Fibroblast of villous mesenchyme (primary cell): ENCODE measurements at regions not wholly inside any gene's neighbourhood (a gene's known extent, or its start where the extent isn't known, plus 50 kb on each side); places are given as distances from the start of the nearest gene placed in this dataset.
A peak's percentile ranks its signal among the peaks of the same experiment; 100 is the strongest.

Experiments
- DNase-seq: peaks from one replicate; pipeline ENCODE4 v3.0.0-alpha.2; 2010; ENCODE audit warnings: low read depth
- H3K4me3 ChIP-seq: 2 replicates; pipeline ENCODE4 v1.5.1; 2011; ENCODE audit warnings: low read depth, mild to moderate bottlenecking, low read length
- CTCF ChIP-seq: IDR thresholded peaks from 2 replicates; pipeline ENCODE4 v1.5.1; 2012; ENCODE audit warnings: low read depth, mild to moderate bottlenecking, low read length; ENCODE audit not compliant: insufficient read depth

- TF ChIP-seq CTCF: no peak
- DNase-seq: no peak
Measured at GRCh38 chr14:22143363-22143762, 445.7 kb downstream of the DAD1 start.

GRCh38 chr14:22140633-22141032 lies 448.4 kb downstream of the DAD1 start:
- no peak for TF ChIP-seq CTCF
- no peak for DNase-seq
- H3K4me3 ChIP-seq: no peak overlapping the region

More at GRCh38 chr14:22143363-22143762, 445.7 kb downstream of the DAD1 start:
- H3K4me3 ChIP-seq: no peak overlapping the region

- TF ChIP-seq CTCF: peak; percentile 47
- H3K4me3 ChIP-seq: no peak overlapping the region
- DNase-seq: no peak
Measured at GRCh38 chr14:22131749-22132476, 457.1 kb downstream of the DAD1 start.

GRCh38 chr14:22124073-22124613 lies 450.5 kb upstream of the OR4E1 start:
- no peak for TF ChIP-seq CTCF
- H3K4me3 ChIP-seq: no peak overlapping the region
- no peak for DNase-seq

GRCh38 chr14:22122829-22123560 lies 449.4 kb upstream of the OR4E1 start:
- TF ChIP-seq CTCF: no peak
- no peak for DNase-seq
- no peak overlapping the region for H3K4me3 ChIP-seq

- no peak for DNase-seq
- no peak overlapping the region for H3K4me3 ChIP-seq
- peak; percentile 4 for TF ChIP-seq CTCF
Measured at GRCh38 chr14:22122227-22122818, 448.7 kb upstream of the OR4E1 start.
